Neural cell (in vitro differentiated cells): ENCODE measurements at regions not wholly inside any gene's neighbourhood (a gene's known extent, or its start where the extent isn't known, plus 50 kb on each side); places are given as distances from the start of the nearest gene placed in this dataset.

Experiments
- H2AFZ ChIP-seq: fragments of 200-600, 300-800 bp; sonication (generic), shearing (Covaris generic); 2 replicates; pipeline ENCODE4 v1.6.0; 2014; ENCODE audit warnings: low read depth, mild to moderate bottlenecking, antibody characterized with exemption, low read length, moderate library complexity
- H3F3A ChIP-seq: fragments of 200-600 bp; shearing (Covaris generic); 2 replicates; pipeline ENCODE4 v1.6.1; 2016; ENCODE audit warnings: mild to moderate bottlenecking, moderate library complexity, mixed read lengths, antibody characterized with exemption, low read length; ENCODE audit not compliant: insufficient read depth, poor library complexity, severe bottlenecking
- H3K27ac ChIP-seq: fragments of 200-600, 300-800 bp; sonication (generic), shearing (Covaris generic); 2 replicates; pipeline ENCODE4 v1.5.1; 2014; ENCODE audit warnings: mild to moderate bottlenecking, low read length, moderate library complexity
- H3K27me3 ChIP-seq: fragments of 300-800, 200-600 bp; sonication (generic), shearing (Covaris generic); 2 replicates; pipeline ENCODE4 v1.6.0; 2014; ENCODE audit warnings: mild to moderate bottlenecking, low read depth, low read length, moderate library complexity; ENCODE audit not compliant: insufficient read depth
- H3K36me3 ChIP-seq: fragments of 300-800, 200-600 bp; sonication (generic), shearing (Covaris generic); 2 replicates; pipeline ENCODE4 v1.5.1; 2014; ENCODE audit warnings: mild to moderate bottlenecking, antibody characterized with exemption, low read length, moderate library complexity; ENCODE audit not compliant: insufficient read depth
- H3K4me2 ChIP-seq: fragments of 300-800, 200-600 bp; sonication (generic), shearing (Covaris generic); 2 replicates; pipeline ENCODE4 v1.6.0; 2014; ENCODE audit warnings: mild to moderate bottlenecking, low read length
- H3K4me3 ChIP-seq: fragments of 300-800, 200-600 bp; sonication (generic), shearing (Covaris generic); 2 replicates; pipeline ENCODE4 v1.5.1; 2014; ENCODE audit warnings: mild to moderate bottlenecking, low read length, moderate library complexity
- H3K79me2 ChIP-seq: fragments of 200-600 bp; shearing (Covaris generic); replicated peaks from 2 replicates; pipeline ENCODE4 v1.6.0; 2014; ENCODE audit warnings: mild to moderate bottlenecking, low read length, moderate library complexity; ENCODE audit not compliant: insufficient read depth
- H3K9ac ChIP-seq: fragments of 300-800, 200-600 bp; sonication (generic), shearing (Covaris generic); 2 replicates; pipeline ENCODE4 v1.6.1; 2016; ENCODE audit warnings: mild to moderate bottlenecking, low read length, mixed read lengths
- H3K9me2 ChIP-seq: fragments of 200-600 bp; shearing (Covaris generic); 2 replicates; pipeline ENCODE4 v1.6.1; 2016; ENCODE audit warnings: mild to moderate bottlenecking, low read length, mixed read lengths; ENCODE audit not compliant: insufficient read depth
- H3K9me3 ChIP-seq: fragments of 200-600, 300-800 bp; sonication (generic), shearing (Covaris generic); 2 replicates; pipeline ENCODE4 v1.6.1; 2016; ENCODE audit warnings: mild to moderate bottlenecking, mixed run types, low read length, moderate library complexity, mixed read lengths
- H4K20me1 ChIP-seq: fragments of 200-600 bp; shearing (Covaris generic); 2 replicates; pipeline ENCODE4 v1.6.1; 2016; ENCODE audit warnings: mild to moderate bottlenecking, mixed run types; ENCODE audit not compliant: insufficient read depth
- CTCF ChIP-seq: fragments of 450-650 bp; IDR thresholded peaks from 2 replicates; pipeline ENCODE4 v1.5.1; 2014; ENCODE audit warnings: antibody characterized with exemption, mild to moderate bottlenecking, moderate library complexity; ENCODE audit not compliant: poor library complexity, severe bottlenecking
- EP300 ChIP-seq: fragments of 450-650 bp; conservative IDR thresholded peaks from 2 replicates; pipeline ENCODE4 v1.6.1; 2014; ENCODE audit warnings: antibody characterized with exemption, mild to moderate bottlenecking, moderate library complexity; ENCODE audit not compliant: poor library complexity, severe bottlenecking
- EZH2 ChIP-seq: fragments of 200-600, 300-800 bp; shearing (Covaris generic), sonication (generic); IDR thresholded peaks from 2 replicates; pipeline ENCODE4 v1.6.1; 2014; ENCODE audit warnings: antibody characterized with exemption, low read length, borderline replicate concordance, mild to moderate bottlenecking; ENCODE audit not compliant: insufficient read depth, poor library complexity, severe bottlenecking
- MXI1 ChIP-seq: fragments of 450-650 bp; conservative IDR thresholded peaks from 2 replicates; pipeline ENCODE4 v1.6.1; 2014; ENCODE audit warnings: antibody characterized with exemption, mild to moderate bottlenecking; ENCODE audit not compliant: poor library complexity, severe bottlenecking
- POLR2AphosphoS5 ChIP-seq: IDR thresholded peaks from 2 replicates; pipeline ENCODE4 v1.6.1; 2012
- RAD21 ChIP-seq: fragments of 450-650 bp; conservative IDR thresholded peaks from 2 replicates; pipeline ENCODE4 v1.6.1; 2014; ENCODE audit warnings: antibody characterized with exemption, mild to moderate bottlenecking, moderate library complexity
- REST ChIP-seq: IDR thresholded peaks from 2 replicates; pipeline ENCODE4 v1.6.1; 2012; ENCODE audit warnings: borderline replicate concordance
- SMC3 ChIP-seq: fragments of 450-650 bp; conservative IDR thresholded peaks from 2 replicates; pipeline ENCODE4 v1.6.1; 2014; ENCODE audit warnings: antibody characterized with exemption, mild to moderate bottlenecking, moderate library complexity; ENCODE audit not compliant: poor library complexity
- TAF1 ChIP-seq: IDR thresholded peaks from 2 replicates; pipeline ENCODE4 v1.6.1; 2012; ENCODE audit warnings: low read depth

GRCh38 chr7:52369922-52370321 lies 665.5 kb upstream of the POM121L12 start:
- Histone ChIP-seq H3K9me3 (no peaks in the 10 kb centered on the region), H3K4me3 (no peak overlapping the region), H3K9ac (no peak overlapping the region), H3K36me3 (no peaks in the 10 kb centered on the region), H3K27me3 (no peaks in the 10 kb centered on the region), H3K9me2 (no peaks in the 10 kb centered on the region), H2AFZ (no peak overlapping the region), H3F3A (no peaks in the 10 kb centered on the region), H3K27ac (no peak overlapping the region), H3K4me2 (no peak overlapping the region), H4K20me1 (no peaks in the 10 kb centered on the region), H3K79me2 (no peaks in the 10 kb centered on the region)
- TF ChIP-seq TAF1 (no peak), POLR2AphosphoS5 (no peak), SMC3 (no peak), CTCF (no peak), RAD21 (no peak), REST (no peak), EP300 (no peak), EZH2 (no peak), MXI1 (no peak)

- Histone ChIP-seq H3K9me3 (no peaks in the 10 kb centered on the region), H3K9ac (no peak overlapping the region), H2AFZ (no peak overlapping the region), H3K4me3 (no peak overlapping the region), H3K4me2 (no peak overlapping the region), H4K20me1 (no peaks in the 10 kb centered on the region), H3F3A (no peaks in the 10 kb centered on the region), H3K36me3 (no peaks in the 10 kb centered on the region), H3K27me3 (no peaks in the 10 kb centered on the region), H3K27ac (no peak overlapping the region), H3K9me2 (no peaks in the 10 kb centered on the region), H3K79me2 (no peaks in the 10 kb centered on the region)
- TF ChIP-seq SMC3 (no peak), CTCF (no peak), POLR2AphosphoS5 (no peak), EZH2 (no peak), REST (no peak), MXI1 (no peak), RAD21 (no peak), TAF1 (no peak), EP300 (no peak)
These were observed 670.1 kb upstream of the POM121L12 start for GRCh38 chr7:52365349-52365748.
